ENCODE measurements at regions not wholly inside any gene's neighbourhood (a gene's known extent, or its start where the extent isn't known, plus 50 kb on each side); places are given as distances from the start of the nearest gene placed in this dataset.
"Not testable (repeated sequence)": the region's sequence is repeated elsewhere in the genome, so short reads cannot be mapped to it uniquely, and the experiment has no call there.

- WGBS, 3 donors = 66 to 76% (median 68%) methylated on average over 4 of the region's 4 CpGs
- H3K27ac ChIP-seq (ENCODE audit: low read depth in 1 of 3, low read length in 2 of 3) = no peak overlapping the region
- no peaks in the 10 kb centered on the region for H3K4me1 ChIP-seq (ENCODE audit: control insufficient read depth in 3 of 3, insufficient read depth in 2 of 3, low read depth in 1 of 3, low read length in 2 of 3)
- H3K36me3 ChIP-seq (ENCODE audit: control insufficient read depth in 3 of 3, insufficient read depth in 2 of 3, low read depth in 1 of 3, low read length in 3 of 3) = no peaks in the 10 kb centered on the region
- FAIRE-seq (no peak), DNase-seq (peak; percentile 24 to 31)
- no peaks in the 10 kb centered on the region for H3K27me3 ChIP-seq (ENCODE audit: control insufficient read depth in 3 of 3, insufficient read depth in 3 of 3, low read length in 3 of 3)
- no peak overlapping the region for H3K4me3 ChIP-seq (ENCODE audit: low read depth in 1 of 3, low read length in 3 of 3)
- no peaks in the 10 kb centered on the region for H3K9me3 ChIP-seq (ENCODE audit: control insufficient read depth in 2 of 2, insufficient read depth in 1 of 2, low read depth in 1 of 2, low read length in 1 of 2)
These were observed 113.2 kb upstream of the CHST9 start for GRCh38 chr18:27298214-27298804.

- H3K27me3 ChIP-seq (ENCODE audit: control insufficient read depth in 3 of 3, insufficient read depth in 3 of 3, low read length in 3 of 3); FAIRE-seq: not testable (repeated sequence)
- 72 to 89% (median 83%) methylated on average over 2 of the region's 2 CpGs for WGBS, 3 donors
These were observed 101.0 kb upstream of the CHST9 start for GRCh38 chr18:27285973-27286562.

GRCh38 chr18:27278131-27278530 lies 93.0 kb upstream of the CHST9 start:
- Histone ChIP-seq H3K27me3 (ENCODE audit: control insufficient read depth in 3 of 3, insufficient read depth in 3 of 3, low read length in 3 of 3) (no peaks in the 10 kb centered on the region), H3K4me3 (ENCODE audit: low read depth in 1 of 3, low read length in 3 of 3) (no peak overlapping the region), H3K36me3 (ENCODE audit: control insufficient read depth in 3 of 3, insufficient read depth in 2 of 3, low read depth in 1 of 3, low read length in 3 of 3) (no peaks in the 10 kb centered on the region), H3K4me1 (ENCODE audit: control insufficient read depth in 3 of 3, insufficient read depth in 2 of 3, low read depth in 1 of 3, low read length in 2 of 3) (no peaks in the 10 kb centered on the region), H3K9me3 (ENCODE audit: control insufficient read depth in 2 of 2, insufficient read depth in 1 of 2, low read depth in 1 of 2, low read length in 1 of 2) (no peaks in the 10 kb centered on the region), H3K27ac (ENCODE audit: low read depth in 1 of 3, low read length in 2 of 3) (no peak overlapping the region)
- WGBS, 3 donors = 70 to 78% (median 77%) methylated on average over 3 of the region's 3 CpGs
- DNase-seq = no peak
- FAIRE-seq = no peak

More at GRCh38 chr18:27285973-27286562, 101.0 kb upstream of the CHST9 start:
- not testable (repeated sequence) for H3K4me3 ChIP-seq (ENCODE audit: low read depth in 1 of 3, low read length in 3 of 3); H3K4me1 ChIP-seq (ENCODE audit: control insufficient read depth in 3 of 3, insufficient read depth in 2 of 3, low read depth in 1 of 3, low read length in 2 of 3); DNase-seq; H3K9me3 ChIP-seq (ENCODE audit: control insufficient read depth in 2 of 2, insufficient read depth in 1 of 2, low read depth in 1 of 2, low read length in 1 of 2); H3K36me3 ChIP-seq (ENCODE audit: control insufficient read depth in 3 of 3, insufficient read depth in 2 of 3, low read depth in 1 of 3, low read length in 3 of 3); H3K27ac ChIP-seq (ENCODE audit: low read depth in 1 of 3, low read length in 2 of 3)

- FAIRE-seq (no peak), DNase-seq (no peak)
- no peak overlapping the region for H3K4me3 ChIP-seq (ENCODE audit: low read depth in 1 of 3, low read length in 3 of 3)
- H3K27ac ChIP-seq (ENCODE audit: low read depth in 1 of 3, low read length in 2 of 3) = no peak overlapping the region
- no peaks in the 10 kb centered on the region for H3K27me3 ChIP-seq (ENCODE audit: control insufficient read depth in 3 of 3, insufficient read depth in 3 of 3, low read length in 3 of 3)
- no peaks in the 10 kb centered on the region for H3K36me3 ChIP-seq (ENCODE audit: control insufficient read depth in 3 of 3, insufficient read depth in 2 of 3, low read depth in 1 of 3, low read length in 3 of 3)
- WGBS, 3 donors = 66 to 76% (median 69%) methylated on average over 3 of the region's 3 CpGs
- no peaks in the 10 kb centered on the region for H3K9me3 ChIP-seq (ENCODE audit: control insufficient read depth in 2 of 2, insufficient read depth in 1 of 2, low read depth in 1 of 2, low read length in 1 of 2)
- no peaks in the 10 kb centered on the region for H3K4me1 ChIP-seq (ENCODE audit: control insufficient read depth in 3 of 3, insufficient read depth in 2 of 3, low read depth in 1 of 3, low read length in 2 of 3)
These were observed 92.4 kb upstream of the CHST9 start for GRCh38 chr18:27277554-27277953.

GRCh38 chr18:27276886-27277285 lies 91.8 kb upstream of the CHST9 start:
- WGBS, 3 donors = 73 to 85% (median 73%) methylated on average over 6 of the region's 6 CpGs
- Histone ChIP-seq H3K9me3 (ENCODE audit: control insufficient read depth in 2 of 2, insufficient read depth in 1 of 2, low read depth in 1 of 2, low read length in 1 of 2) (no peaks in the 10 kb centered on the region), H3K36me3 (ENCODE audit: control insufficient read depth in 3 of 3, insufficient read depth in 2 of 3, low read depth in 1 of 3, low read length in 3 of 3) (no peaks in the 10 kb centered on the region), H3K27ac (ENCODE audit: low read depth in 1 of 3, low read length in 2 of 3) (no peak overlapping the region), H3K4me1 (ENCODE audit: control insufficient read depth in 3 of 3, insufficient read depth in 2 of 3, low read depth in 1 of 3, low read length in 2 of 3) (no peaks in the 10 kb centered on the region), H3K27me3 (ENCODE audit: control insufficient read depth in 3 of 3, insufficient read depth in 3 of 3, low read length in 3 of 3) (no peaks in the 10 kb centered on the region), H3K4me3 (ENCODE audit: low read depth in 1 of 3, low read length in 3 of 3) (no peak overlapping the region)
- DNase-seq = no peak
- no peak for FAIRE-seq

- no peaks in the 10 kb centered on the region for H3K27me3 ChIP-seq (ENCODE audit: control insufficient read depth in 3 of 3, insufficient read depth in 3 of 3, low read length in 3 of 3)
- no peaks in the 10 kb centered on the region for H3K4me1 ChIP-seq (ENCODE audit: control insufficient read depth in 3 of 3, insufficient read depth in 2 of 3, low read depth in 1 of 3, low read length in 2 of 3)
- 47 to 85% (median 75%) methylated on average over 2 of the region's 2 CpGs for WGBS, 3 donors
- H3K4me3 ChIP-seq (ENCODE audit: low read depth in 1 of 3, low read length in 3 of 3) = no peak overlapping the region
- FAIRE-seq = no peak
- no peak overlapping the region for H3K27ac ChIP-seq (ENCODE audit: low read depth in 1 of 3, low read length in 2 of 3)
- no peaks in the 10 kb centered on the region for H3K9me3 ChIP-seq (ENCODE audit: control insufficient read depth in 2 of 2, insufficient read depth in 1 of 2, low read depth in 1 of 2, low read length in 1 of 2)
- DNase-seq = no peak
- no peaks in the 10 kb centered on the region for H3K36me3 ChIP-seq (ENCODE audit: control insufficient read depth in 3 of 3, insufficient read depth in 2 of 3, low read depth in 1 of 3, low read length in 3 of 3)
These were observed 91.4 kb upstream of the CHST9 start for GRCh38 chr18:27276479-27276878.

GRCh38 chr18:27274901-27275300 lies 89.8 kb upstream of the CHST9 start:
- Histone ChIP-seq H3K9me3 (ENCODE audit: control insufficient read depth in 2 of 2, insufficient read depth in 1 of 2, low read depth in 1 of 2, low read length in 1 of 2) (no peaks in the 10 kb centered on the region), H3K27me3 (ENCODE audit: control insufficient read depth in 3 of 3, insufficient read depth in 3 of 3, low read length in 3 of 3) (no peaks in the 10 kb centered on the region), H3K27ac (ENCODE audit: low read depth in 1 of 3, low read length in 2 of 3) (no peak overlapping the region), H3K4me1 (ENCODE audit: control insufficient read depth in 3 of 3, insufficient read depth in 2 of 3, low read depth in 1 of 3, low read length in 2 of 3) (no peaks in the 10 kb centered on the region), H3K36me3 (ENCODE audit: control insufficient read depth in 3 of 3, insufficient read depth in 2 of 3, low read depth in 1 of 3, low read length in 3 of 3) (no peaks in the 10 kb centered on the region), H3K4me3 (ENCODE audit: low read depth in 1 of 3, low read length in 3 of 3) (no peak overlapping the region)
- DNase-seq = no peak
- no peak for FAIRE-seq
- WGBS, 3 donors = 76 to 86% (median 84%) methylated on average over 3 of the region's 3 CpGs

GRCh38 chr18:27270508-27270907 lies 85.4 kb upstream of the CHST9 start:
- no peaks in the 10 kb centered on the region for H3K36me3 ChIP-seq (ENCODE audit: control insufficient read depth in 3 of 3, insufficient read depth in 2 of 3, low read depth in 1 of 3, low read length in 3 of 3)
- DNase-seq (no peak), FAIRE-seq (no peak)
- H3K4me3 ChIP-seq (ENCODE audit: low read depth in 1 of 3, low read length in 3 of 3) = no peak overlapping the region
- no peaks in the 10 kb centered on the region for H3K27me3 ChIP-seq (ENCODE audit: control insufficient read depth in 3 of 3, insufficient read depth in 3 of 3, low read length in 3 of 3)
- WGBS, 3 donors = 93 to 96% (median 95%) methylated on average over 2 of the region's 2 CpGs
- H3K27ac ChIP-seq (ENCODE audit: low read depth in 1 of 3, low read length in 2 of 3) = no peak overlapping the region
- H3K9me3 ChIP-seq (ENCODE audit: control insufficient read depth in 2 of 2, insufficient read depth in 1 of 2, low read depth in 1 of 2, low read length in 1 of 2) = no peaks in the 10 kb centered on the region
- no peaks in the 10 kb centered on the region for H3K4me1 ChIP-seq (ENCODE audit: control insufficient read depth in 3 of 3, insufficient read depth in 2 of 3, low read depth in 1 of 3, low read length in 2 of 3)

- Histone ChIP-seq H3K4me3 (ENCODE audit: low read depth in 1 of 3, low read length in 3 of 3) (no peak overlapping the region), H3K9me3 (ENCODE audit: control insufficient read depth in 2 of 2, insufficient read depth in 1 of 2, low read depth in 1 of 2, low read length in 1 of 2) (peaks cover 0 to 5% of the 10 kb centered on the region in 2 donors), H3K27me3 (ENCODE audit: control insufficient read depth in 3 of 3, insufficient read depth in 3 of 3, low read length in 3 of 3) (no peaks in the 10 kb centered on the region), H3K27ac (ENCODE audit: low read depth in 1 of 3, low read length in 2 of 3) (no peak overlapping the region), H3K36me3 (ENCODE audit: control insufficient read depth in 3 of 3, insufficient read depth in 2 of 3, low read depth in 1 of 3, low read length in 3 of 3) (no peaks in the 10 kb centered on the region), H3K4me1 (ENCODE audit: control insufficient read depth in 3 of 3, insufficient read depth in 2 of 3, low read depth in 1 of 3, low read length in 2 of 3) (no peaks in the 10 kb centered on the region)
- WGBS, 3 donors = 23 to 58% (median 33%) methylated on average over 1 of the region's 1 CpG
- FAIRE-seq = no peak
- no peak for DNase-seq
These were observed 78.3 kb upstream of the CHST9 start for GRCh38 chr18:27263369-27263768.

Measured in small intestine (tissue), 7 donors.